GM18526 (cell line): ENCODE measurements at regions not wholly inside any gene's neighbourhood (a gene's known extent, or its start where the extent isn't known, plus 50 kb on each side); places are given as distances from the start of the nearest gene placed in this dataset.

Experiments used
- POLR2A ChIP-seq: IDR thresholded peaks from 3 replicates; pipeline ENCODE4 v1.6.1; 2011; ENCODE audit not compliant: insufficient read length; ENCODE audit errors: extremely low read depth

DNA sequence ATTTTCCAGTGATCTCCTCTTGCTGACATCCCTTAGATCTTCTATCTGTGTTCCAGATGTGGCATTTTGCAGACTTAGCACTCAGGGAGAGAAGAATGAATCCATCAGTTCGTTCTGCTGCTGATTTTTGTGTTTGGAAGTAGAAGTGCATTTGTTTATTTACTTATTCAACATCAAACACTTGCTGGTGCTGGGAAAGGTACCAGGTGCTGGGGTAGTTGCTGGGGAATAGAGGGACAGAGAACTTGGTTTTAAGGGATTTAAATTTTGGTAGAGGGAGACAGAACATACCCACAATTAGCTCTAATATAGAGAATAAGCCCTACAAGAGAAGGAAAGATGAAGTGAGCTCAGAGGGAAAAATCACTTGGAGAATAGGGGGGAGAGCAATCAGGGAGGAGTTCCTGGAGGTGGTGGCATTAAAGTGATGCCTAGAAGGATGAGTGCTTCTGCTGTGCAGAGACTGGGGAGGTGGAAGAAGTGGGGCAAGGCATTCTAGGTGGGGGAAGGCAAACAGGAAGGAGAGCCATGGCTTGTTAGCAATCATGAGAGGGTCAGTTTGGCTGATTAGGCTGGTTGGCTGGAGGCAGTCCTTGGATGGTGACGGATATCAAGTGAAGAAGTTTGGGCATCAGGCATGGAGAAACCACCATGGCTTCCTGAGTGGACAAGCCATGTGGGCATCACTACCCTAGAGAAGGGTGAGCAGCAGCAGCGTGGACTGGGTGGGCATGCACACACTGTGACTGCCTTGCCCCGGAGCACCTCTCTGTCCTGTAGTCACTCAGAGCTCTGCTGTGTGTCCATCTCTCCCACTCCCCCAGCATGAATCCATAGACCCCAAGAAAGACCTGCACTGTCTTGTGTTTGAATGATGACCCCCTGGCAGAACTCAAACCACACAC, 197.3 kb downstream of the OPA1 start:
- TF ChIP-seq POLR2A, result no peak

DNA sequence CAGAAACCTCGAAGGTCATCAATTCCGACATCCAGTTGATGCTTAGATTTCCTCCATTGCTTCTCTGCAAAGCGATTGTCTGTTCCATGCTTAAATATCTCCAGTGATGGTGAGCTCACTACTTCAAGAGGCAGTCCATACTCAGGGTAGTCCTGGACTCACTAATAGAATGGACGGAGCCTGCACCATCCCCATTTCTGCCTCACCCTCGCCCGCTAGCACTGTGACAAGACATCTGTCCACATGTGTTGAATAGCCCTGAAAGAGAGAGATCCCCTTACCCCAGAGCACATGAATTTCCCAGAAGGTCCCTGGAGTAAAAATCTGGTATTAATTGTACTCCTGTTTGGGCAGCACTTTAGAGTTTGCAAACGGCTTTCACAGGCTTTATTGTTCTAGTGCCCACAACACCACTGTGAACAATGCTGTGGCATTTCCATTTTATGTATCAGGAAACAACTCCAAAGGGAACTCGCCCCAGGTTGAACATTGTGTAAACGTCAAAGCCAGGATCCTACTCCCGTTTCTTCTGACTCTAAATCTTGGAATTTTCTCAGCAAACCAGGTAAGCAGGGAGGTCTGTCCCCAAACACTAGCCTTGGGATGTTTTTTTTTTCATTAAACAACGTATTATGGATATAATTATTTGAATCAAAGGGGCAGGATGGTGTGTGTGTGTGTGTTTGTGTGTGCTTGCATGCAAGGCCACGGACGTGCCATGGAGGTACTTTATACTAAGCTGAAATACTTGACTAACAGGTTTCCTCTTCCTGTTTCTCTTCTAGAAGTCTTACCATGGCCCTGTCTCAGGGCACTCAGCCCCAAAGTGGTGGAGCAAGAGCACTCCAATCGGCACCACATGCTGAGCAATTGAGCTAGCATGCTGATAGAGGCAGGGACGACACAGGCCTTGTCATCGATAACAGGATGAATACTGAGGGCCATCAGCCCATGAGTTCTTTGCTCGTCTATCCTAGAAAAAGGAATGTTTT, 198.3 kb downstream of the OPA1 start:
- TF ChIP-seq POLR2A, result no peak

DNA sequence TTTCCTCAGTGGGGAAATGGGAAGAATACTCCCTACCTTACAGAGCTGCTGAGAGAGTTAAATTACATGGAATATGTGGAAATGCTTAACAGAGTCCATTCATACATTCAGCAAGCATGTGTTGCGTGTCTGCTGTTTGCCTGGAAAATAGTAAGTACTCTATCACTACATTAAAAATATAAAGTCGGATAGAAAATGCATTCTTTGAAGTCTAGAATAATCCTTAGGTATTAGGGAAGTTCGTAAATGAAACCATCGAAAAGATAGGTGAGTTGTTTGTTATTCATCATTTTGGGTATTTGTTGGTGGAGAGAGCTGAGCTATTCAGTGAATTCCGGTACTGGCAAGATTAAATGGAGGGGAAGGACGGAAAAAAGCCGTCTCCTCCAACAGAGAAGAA, 200.1 kb downstream of the OPA1 start:
- TF ChIP-seq POLR2A, result no peak

DNA sequence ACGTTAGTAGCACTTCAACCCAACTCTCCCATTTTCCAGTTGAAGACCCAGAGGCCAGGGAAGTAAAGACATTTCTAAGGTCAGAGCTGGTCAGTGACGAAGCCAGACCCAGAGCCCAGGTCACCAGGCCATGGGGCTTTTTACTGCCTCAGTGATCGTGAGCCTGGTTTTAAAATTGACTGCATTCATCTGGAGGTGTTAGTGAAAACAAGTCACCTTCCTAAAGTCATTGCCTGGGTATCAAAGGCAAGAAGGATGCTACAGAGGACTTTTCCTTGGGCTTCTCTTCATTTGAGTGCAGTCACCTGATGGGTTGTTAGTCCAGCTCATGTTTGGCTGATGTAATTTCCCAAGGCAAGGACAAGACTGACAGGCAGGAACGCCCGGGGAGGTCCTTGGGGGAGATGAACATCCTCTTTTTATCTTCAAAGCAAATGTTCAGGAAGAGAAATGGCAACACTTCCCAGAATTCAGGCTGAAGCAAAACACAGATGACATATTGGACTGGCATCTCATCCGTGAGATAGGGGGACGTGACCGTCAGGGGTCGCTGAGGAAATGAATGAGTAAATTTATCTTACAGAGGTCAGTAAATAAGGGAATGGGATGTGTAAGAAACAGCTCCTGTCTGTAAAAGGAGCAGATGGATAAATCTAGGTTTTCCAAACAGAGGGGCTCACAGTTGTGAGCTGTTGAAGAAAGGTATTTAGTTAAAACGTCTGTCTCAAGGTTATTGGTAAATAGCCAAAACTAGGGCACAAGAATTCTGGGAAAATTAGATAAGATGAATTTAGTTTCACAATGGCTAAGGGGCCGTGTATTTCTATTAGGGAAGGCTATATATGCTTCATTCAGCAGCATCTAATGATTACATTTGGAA, 201.2 kb downstream of the OPA1 start:
- no peak for TF ChIP-seq POLR2A

DNA sequence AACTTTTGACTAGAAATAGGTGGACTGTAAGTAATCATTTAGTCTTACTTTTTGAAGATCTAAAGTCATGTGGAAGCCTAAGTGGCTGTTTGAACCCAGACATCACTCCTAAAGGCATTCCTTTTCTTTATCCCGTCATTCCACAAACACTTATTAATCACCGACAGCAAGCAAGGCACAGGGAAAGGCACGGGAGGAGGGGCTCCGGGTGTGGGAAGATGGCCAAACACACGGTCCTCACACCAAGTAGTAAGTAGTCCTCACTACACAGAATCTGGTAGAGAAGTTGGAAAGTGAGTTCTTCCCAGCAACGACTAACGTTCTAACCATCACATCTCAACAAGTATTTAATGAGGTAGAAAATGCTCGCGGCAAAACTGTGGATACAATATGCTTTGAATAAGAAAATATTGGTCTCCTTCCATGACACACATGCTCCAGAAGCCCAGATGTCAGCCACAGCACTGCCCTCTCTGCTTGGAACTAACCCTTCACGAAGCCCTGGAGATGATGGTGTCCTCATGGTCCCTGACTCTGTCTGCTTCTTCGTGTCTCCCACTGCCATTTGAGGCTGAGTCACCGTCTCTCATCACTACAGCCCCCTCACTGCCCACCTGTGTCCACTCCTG, 202.2 kb downstream of the OPA1 start:
- TF ChIP-seq POLR2A, result no peak

DNA sequence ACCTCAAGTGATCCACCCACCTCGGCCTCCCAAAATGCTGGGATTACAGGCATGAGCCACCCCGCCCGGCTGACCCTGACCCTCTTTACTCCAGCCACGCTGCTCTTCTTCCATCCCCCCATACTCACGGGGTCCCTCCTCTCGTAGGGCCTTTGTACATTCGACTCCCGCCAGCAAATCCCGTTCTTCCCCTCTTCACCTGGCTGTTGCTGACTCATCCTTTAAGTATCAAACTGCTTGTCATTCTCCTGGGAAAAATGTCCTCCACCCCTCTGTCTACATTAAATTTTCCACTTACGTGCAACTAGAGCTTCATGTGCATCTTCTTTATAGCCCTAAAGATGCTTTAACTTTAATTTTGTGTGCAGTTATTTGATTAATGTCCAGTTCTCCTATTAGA, 203.1 kb downstream of the OPA1 start:
- no peak for TF ChIP-seq POLR2A

DNA sequence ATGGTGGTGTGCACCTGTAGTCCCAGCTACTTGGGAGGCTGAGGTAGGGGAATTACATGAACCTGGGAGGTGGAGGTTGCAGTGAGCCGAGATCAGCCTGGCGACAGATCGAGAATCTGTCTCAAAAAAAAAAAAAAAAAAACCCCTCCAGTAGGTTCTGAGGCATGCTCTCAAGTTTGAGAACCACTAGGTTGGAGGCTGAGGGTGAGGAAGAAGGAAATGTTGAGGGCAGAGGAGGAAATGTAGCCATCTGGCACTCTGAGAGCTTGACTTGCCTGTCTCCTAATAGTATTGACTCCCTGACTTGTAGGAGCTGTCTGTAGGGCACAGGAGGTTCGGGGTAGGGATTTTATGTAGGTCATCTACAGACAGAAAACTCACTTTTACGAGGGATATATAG, 204.6 kb downstream of the OPA1 start:
- no peak for TF ChIP-seq POLR2A

DNA sequence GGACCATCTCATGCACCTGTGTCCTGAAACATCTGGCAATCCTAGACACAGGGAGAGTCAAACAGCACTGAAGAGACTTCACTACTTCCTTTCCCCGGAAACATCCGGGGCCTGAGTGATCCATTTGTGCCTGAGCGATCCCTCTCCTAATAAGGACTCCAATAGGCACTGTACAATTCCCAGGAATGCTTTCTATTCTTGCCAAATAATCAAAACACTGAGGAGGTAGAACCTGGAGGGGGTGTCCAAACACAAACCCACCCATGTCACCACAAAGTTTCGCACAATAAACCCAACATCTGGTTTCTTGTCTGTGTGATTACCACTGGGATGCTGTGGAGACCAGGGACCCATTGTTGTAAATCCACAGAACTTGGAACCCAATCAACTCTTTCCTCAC, 205.0 kb downstream of the OPA1 start:
- no peak for TF ChIP-seq POLR2A

DNA sequence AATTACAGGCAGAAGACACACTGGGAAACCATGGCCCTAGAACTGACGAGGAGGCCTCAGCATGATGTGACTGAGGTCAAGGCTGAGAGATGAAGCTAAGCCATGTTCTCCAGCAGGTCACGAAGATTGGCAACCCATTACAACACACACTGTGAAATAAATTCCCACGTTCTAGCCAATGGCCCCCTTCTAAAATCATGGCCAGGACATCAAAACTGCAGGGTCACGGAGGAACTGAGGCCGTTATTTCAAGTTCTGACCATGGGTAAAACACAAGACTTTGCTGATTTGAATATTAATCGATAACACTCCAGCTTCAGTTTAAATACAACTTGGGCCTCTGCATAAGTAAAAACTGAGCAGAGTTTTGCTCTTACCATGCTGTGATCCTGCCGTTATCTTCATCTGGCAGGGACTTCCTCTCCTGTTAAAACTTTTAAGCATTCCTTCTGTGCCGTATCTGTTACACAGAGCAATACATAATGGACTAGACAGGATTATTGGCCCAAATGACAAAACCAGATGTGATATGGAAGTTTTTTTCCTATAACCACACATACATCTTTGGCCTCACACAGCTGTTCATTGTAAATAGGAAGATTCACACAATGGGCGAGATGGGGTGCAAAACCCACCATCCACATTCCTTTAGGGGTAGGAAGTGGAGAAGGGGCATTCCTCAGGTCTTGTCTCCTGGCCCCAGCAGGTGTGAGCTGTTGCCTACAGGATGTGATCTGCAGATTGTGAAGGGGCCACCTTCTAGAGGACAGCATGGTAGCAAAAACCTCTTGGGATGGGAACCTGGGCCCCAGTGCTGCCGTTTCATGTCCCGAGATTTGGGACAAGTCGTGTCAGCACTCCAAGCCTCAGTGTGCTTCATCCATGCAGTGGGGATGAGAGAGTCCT, 207.4 kb downstream of the OPA1 start:
- TF ChIP-seq POLR2A, result no peak

DNA sequence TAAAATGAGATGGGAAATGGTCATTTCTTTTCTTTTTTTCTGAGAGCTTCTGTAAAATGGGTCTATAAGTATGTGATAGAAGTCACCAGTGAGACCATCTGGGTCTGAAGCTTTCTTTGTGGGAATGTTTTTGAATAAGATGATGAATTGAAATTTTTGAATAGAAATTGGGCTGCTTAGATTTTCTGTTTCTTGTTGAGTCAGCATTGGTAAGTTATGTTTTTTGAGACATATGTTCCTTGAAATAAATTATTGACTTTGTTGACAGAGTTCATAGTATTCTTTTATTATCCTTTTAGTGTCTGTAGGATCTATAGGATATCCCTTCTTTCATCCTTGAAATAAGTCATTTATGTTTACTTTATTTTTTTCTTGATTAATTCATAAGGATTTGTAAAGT, 208.1 kb downstream of the OPA1 start:
- no peak for TF ChIP-seq POLR2A

DNA sequence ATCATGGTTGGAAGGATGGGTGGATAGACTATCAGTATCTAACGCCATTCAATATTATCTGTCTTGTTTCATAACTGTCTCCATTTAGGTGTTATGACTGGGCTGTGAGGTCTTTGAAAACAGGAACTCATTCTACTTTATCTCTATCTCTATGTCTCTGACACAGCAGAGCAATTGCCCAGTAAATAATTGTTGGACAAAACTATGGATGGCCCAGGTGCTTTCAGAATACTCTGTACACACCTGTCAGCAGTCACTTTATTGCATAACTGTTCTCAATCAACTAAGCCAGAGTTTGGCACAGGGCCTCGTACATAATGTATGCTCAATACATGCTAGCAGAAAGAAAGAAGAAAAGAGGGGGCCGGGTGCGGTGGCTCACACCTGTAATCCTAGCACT, 210.3 kb downstream of the OPA1 start:
- TF ChIP-seq POLR2A, result no peak

DNA sequence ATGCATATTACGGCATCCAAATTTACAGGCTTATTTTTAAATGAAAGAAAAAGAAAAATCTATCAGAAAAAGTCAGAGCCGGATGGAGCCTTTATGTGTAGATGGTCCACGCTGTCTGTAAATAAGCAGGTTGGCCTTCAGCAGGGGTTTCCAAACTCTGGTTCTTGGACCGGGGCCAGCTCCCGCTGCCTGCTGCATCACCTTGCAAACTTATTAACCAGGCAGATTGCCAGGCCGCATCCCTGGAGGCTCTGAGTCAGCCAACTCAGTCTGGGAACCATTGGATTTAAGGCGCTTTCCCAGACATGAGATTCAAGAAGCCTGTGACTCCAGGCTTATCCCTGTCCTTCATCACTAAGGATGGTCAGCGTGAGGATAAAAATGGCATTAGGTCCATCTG, 212.4 kb downstream of the OPA1 start:
- no peak for TF ChIP-seq POLR2A

DNA sequence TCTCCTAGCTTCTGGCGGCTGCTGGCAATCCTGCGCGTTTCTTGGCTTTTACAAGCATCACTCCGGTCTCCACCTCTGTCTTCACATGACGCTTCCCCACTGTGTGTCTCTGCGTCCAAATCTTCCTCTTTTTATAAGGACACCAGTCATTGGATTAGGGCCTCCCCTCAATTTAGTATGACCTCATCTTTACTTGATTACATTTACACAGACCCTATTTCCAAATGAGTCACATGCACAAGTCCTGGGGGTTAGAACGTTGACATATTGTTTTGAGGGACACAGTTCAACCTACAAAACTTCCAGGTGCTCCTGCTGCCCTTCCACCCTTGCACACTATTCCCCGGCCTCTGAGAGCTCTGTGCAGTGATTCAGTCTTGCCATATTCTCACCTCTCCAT, 215.3 kb downstream of the OPA1 start:
- TF ChIP-seq POLR2A, result no peak
